ENCODE measurements at regions not wholly inside any gene's neighbourhood (a gene's known extent, or its start where the extent isn't known, plus 50 kb on each side); places are given as distances from the start of the nearest gene placed in this dataset.

DNA sequence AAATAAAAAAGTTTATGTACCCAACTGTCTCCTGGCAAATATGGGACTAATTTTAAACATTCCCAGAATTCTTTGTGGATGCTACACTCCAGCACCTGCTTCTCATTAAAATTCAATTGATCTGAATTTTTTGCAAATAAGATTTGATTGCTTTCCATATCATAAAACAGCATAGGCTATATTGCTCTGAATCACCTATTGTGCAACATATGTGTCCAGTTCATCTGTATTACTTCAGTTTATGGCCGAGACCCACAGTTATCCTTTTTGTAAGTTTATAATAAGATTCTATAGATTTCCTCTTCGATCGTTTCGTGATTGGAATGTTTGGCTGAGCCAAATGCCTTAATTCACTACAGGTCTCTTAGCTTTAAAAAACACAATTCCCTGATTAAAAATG, 351.1 kb downstream of the TFEC start (continued):
- TF ChIP-seq, protein P1, sequence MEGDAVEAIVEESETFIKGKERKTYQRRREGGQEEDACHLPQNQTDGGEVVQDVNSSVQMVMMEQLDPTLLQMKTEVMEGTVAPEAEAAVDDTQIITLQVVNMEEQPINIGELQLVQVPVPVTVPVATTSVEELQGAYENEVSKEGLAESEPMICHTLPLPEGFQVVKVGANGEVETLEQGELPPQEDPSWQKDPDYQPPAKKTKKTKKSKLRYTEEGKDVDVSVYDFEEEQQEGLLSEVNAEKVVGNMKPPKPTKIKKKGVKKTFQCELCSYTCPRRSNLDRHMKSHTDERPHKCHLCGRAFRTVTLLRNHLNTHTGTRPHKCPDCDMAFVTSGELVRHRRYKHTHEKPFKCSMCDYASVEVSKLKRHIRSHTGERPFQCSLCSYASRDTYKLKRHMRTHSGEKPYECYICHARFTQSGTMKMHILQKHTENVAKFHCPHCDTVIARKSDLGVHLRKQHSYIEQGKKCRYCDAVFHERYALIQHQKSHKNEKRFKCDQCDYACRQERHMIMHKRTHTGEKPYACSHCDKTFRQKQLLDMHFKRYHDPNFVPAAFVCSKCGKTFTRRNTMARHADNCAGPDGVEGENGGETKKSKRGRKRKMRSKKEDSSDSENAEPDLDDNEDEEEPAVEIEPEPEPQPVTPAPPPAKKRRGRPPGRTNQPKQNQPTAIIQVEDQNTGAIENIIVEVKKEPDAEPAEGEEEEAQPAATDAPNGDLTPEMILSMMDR (conservative IDR thresholded peaks at IDR 0.05; ENCODE audit: low read depth in 2 of 2), result no peak
- TF ChIP-seq POLR2AphosphoS5 (IDR thresholded peaks at IDR 0.05; ENCODE audit: low read depth) (no peak), JUNB (IDR thresholded peaks at IDR 0.05; ENCODE audit: unreplicated experiment) (no peak), ZNF114 (CRISPR knock-in tag; IDR thresholded peaks at IDR 0.05) (no peak), EZH2 (IDR thresholded peaks at IDR 0.05; ENCODE audit: low read depth, unreplicated experiment) (no peak), ZNF331 (CRISPR knock-in tag; IDR thresholded peaks at IDR 0.05; ENCODE audit: low read depth) (no peak)

DNA sequence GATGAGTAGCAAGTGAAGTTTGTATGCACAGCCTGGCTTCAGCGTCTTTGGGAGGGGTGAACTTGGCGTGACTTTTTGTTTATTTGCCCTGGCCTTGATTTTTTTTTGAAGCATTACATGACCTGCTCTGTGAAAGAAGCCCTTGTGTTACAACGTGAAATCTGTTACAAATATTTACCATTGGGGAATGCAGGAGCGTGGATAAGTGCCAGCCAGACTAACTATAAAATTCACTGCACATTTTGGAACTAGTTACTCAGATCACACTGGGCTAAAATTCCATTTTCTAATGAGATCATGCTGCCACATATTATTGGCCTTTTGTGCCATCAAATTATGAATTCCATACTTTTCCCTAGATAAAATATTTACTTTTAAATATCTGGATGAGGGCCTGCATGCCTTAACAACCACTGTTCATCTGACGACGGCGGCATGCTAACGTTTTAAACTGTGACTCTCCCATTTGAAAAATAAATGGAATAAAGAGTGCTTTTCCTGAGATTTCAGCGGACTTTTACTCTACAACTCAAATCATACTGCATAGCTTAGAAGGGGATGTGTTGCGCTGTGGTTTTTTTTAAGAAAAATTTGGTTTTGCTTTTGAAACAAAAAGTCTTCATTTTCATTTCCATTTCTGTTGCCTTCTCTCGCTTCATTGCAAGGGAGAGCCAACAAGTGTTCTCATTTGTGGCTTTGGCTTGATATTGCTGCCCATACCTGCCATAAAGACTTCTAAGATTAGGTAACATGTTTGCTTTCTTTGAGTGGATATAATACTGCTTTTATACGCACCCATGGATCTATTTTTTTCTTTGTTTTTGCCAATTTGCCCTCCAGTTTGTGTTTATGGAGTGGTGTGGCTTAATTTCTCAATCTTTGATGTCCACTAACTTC, 352.2 kb downstream of the TFEC start:
- H3K27me3 Mint-ChIP-seq (ENCODE audit: insufficient read depth, low read depth, poor library complexity), result no peaks in the 10 kb centered on the region
- no peaks in the 10 kb centered on the region for H3K79me2 ChIP-seq (replicated peaks; ENCODE audit: insufficient read depth)
- H4K20me1 ChIP-seq (replicated peaks; ENCODE audit: insufficient read depth), result no peaks in the 10 kb centered on the region
- H3K4me2 ChIP-seq, result no peak overlapping the region
- H3K36me3 Mint-ChIP-seq (ENCODE audit: low read depth), result no peaks in the 10 kb centered on the region
- H3K4me3 Mint-ChIP-seq, result no peak overlapping the region
- H3K27ac Mint-ChIP-seq, result no peak overlapping the region
- H3K4me3 ChIP-seq, result no peak overlapping the region
- DNase-seq (ENCODE audit: low spot score), result no peak
- no peaks in the 10 kb centered on the region for H3K36me3 ChIP-seq (ENCODE audit: insufficient read depth)
- peak overlapping the region; percentile 44; the same call in 1 of the 2 replicates for H2AFZ ChIP-seq
- no peaks in the 10 kb centered on the region for H3K9me3 Mint-ChIP-seq
- no peak overlapping the region for H3K27ac ChIP-seq (ENCODE audit: low read depth)
- no peaks in the 10 kb centered on the region for H3K9me2 ChIP-seq (ENCODE audit: insufficient read depth)
- no peak for ATAC-seq
- H3F3A ChIP-seq (replicated peaks; ENCODE audit: low read depth), result no peaks in the 10 kb centered on the region
- H3K4me1 ChIP-seq (ENCODE audit: insufficient read depth), result peaks cover 11% of the 10 kb centered on the region
- no peaks in the 10 kb centered on the region for H3K27me3 ChIP-seq (ENCODE audit: insufficient read depth)
- peaks cover 20% of the 10 kb centered on the region for H3K4me1 Mint-ChIP-seq
- TF ChIP-seq EZH2phosphoT487 (IDR thresholded peaks at IDR 0.05; ENCODE audit: unreplicated experiment) (no peak), ZNF114 (CRISPR knock-in tag; IDR thresholded peaks at IDR 0.05) (no peak), CREB1 (CRISPR knock-in tag; IDR thresholded peaks at IDR 0.05; ENCODE audit: low read depth) (no peak), JUNB (IDR thresholded peaks at IDR 0.05; ENCODE audit: unreplicated experiment) (no peak), EZH2 (IDR thresholded peaks at IDR 0.05; ENCODE audit: low read depth, unreplicated experiment) (no peak)
- TF ChIP-seq, protein P2, sequence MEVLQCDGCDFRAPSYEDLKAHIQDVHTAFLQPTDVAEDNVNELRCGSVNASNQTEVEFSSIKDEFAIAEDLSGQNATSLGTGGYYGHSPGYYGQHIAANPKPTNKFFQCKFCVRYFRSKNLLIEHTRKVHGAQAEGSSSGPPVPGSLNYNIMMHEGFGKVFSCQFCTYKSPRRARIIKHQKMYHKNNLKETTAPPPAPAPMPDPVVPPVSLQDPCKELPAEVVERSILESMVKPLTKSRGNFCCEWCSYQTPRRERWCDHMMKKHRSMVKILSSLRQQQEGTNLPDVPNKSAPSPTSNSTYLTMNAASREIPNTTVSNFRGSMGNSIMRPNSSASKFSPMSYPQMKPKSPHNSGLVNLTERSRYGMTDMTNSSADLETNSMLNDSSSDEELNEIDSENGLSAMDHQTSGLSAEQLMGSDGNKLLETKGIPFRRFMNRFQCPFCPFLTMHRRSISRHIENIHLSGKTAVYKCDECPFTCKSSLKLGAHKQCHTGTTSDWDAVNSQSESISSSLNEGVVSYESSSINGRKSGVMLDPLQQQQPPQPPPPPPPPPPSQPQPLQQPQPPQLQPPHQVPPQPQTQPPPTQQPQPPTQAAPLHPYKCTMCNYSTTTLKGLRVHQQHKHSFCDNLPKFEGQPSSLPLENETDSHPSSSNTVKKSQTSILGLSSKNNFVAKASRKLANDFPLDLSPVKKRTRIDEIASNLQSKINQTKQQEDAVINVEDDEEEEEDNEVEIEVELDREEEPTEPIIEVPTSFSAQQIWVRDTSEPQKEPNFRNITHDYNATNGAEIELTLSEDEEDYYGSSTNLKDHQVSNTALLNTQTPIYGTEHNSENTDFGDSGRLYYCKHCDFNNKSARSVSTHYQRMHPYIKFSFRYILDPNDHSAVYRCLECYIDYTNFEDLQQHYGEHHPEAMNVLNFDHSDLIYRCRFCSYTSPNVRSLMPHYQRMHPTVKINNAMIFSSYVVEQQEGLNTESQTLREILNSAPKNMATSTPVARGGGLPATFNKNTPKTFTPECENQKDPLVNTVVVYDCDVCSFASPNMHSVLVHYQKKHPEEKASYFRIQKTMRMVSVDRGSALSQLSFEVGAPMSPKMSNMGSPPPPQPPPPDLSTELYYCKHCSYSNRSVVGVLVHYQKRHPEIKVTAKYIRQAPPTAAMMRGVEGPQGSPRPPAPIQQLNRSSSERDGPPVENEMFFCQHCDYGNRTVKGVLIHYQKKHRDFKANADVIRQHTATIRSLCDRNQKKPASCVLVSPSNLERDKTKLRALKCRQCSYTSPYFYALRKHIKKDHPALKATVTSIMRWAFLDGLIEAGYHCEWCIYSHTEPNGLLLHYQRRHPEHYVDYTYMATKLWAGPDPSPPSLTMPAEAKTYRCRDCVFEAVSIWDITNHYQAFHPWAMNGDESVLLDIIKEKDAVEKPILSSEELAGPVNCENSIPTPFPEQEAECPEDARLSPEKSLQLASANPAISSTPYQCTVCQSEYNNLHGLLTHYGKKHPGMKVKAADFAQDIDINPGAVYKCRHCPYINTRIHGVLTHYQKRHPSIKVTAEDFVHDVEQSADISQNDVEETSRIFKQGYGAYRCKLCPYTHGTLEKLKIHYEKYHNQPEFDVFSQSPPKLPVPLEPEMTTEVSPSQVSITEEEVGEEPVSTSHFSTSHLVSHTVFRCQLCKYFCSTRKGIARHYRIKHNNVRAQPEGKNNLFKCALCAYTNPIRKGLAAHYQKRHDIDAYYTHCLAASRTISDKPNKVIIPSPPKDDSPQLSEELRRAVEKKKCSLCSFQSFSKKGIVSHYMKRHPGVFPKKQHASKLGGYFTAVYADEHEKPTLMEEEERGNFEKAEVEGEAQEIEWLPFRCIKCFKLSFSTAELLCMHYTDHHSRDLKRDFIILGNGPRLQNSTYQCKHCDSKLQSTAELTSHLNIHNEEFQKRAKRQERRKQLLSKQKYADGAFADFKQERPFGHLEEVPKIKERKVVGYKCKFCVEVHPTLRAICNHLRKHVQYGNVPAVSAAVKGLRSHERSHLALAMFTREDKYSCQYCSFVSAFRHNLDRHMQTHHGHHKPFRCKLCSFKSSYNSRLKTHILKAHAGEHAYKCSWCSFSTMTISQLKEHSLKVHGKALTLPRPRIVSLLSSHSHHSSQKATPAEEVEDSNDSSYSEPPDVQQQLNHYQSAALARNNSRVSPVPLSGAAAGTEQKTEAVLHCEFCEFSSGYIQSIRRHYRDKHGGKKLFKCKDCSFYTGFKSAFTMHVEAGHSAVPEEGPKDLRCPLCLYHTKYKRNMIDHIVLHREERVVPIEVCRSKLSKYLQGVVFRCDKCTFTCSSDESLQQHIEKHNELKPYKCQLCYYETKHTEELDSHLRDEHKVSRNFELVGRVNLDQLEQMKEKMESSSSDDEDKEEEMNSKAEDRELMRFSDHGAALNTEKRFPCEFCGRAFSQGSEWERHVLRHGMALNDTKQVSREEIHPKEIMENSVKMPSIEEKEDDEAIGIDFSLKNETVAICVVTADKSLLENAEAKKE (CRISPR knock-in tag; IDR thresholded peaks at IDR 0.05), result no peak
- TF ChIP-seq, protein P1 (conservative IDR thresholded peaks at IDR 0.05; ENCODE audit: low read depth in 2 of 2), result no peak
